HG03060 (cell line): ENCODE measurements at regions not wholly inside any gene's neighbourhood (a gene's known extent, or its start where the extent isn't known, plus 50 kb on each side); places are given as distances from the start of the nearest gene placed in this dataset.

ENCODE experiments used
- ATAC-seq: cut with Tn5 transposase; IDR thresholded peaks from one replicate; pipeline ENCODE4 v1.9.1; 2021; ENCODE audit warnings: low read depth, moderate number of reproducible peaks; ENCODE audit not compliant: unreplicated experiment

DNA sequence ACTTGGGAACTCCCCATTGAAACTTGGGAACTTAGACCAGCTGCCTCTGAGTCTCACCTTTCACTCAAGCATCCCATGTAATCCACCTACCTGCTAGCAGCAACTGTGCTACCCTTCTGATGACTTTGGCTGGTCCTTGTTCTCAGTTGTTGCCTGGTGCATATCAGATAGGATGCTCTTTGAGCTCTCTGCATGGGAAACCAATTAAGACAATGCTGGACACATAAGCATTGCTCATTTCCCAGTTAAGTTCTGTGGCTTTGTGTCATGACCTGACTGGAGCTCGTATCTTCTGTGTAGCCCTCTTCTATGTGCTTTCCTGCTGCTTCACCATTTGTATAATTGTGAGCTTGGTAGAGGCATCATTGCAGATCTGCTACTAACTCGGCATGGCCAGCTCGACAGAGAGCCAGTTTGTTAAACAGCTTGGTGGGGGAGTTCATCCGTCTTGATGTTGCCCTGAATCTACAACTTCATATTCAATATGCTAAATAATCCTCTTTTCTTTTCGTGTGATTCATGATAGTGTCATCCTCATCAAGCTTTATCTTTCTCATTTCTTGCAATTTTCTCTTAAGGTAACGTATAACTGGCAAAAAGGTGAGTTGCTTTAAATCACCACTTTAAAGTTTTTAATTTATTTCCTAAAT lies 447.5 kb upstream of the SLC14A2 start:
- ATAC-seq, result no peak

GRCh38 chr18:45168866-45169600 lies 446.2 kb upstream of the SLC14A2 start:
- no peak for ATAC-seq

- no peak for ATAC-seq
Measured at GRCh38 chr18:45169610-45170009, 445.7 kb upstream of the SLC14A2 start.

DNA sequence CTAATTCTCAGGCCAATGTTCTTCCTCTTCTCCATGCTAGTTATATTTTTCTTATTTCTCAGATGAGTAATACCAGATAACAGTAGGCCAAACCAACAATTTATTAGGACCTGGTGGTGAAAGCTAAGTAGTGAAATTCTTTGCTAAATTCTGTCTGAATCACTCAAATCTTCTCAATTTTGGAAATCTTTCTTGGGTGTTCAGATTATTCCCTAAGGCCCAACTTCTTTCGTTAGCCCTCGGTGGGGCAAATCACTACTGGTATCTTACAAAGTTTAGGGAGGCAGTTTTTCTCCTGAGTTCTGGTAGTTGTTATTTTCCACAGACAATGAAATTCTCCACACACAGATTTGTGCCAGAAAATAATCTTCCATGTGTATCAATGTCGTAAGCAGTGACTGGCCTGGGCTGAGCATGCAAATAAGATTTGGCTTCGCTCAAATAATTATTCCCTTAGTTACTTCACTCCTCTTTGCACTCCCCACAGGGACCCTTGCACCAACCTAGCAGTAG lies 443.5 kb upstream of the SLC14A2 start:
- ATAC-seq, result no peak

DNA sequence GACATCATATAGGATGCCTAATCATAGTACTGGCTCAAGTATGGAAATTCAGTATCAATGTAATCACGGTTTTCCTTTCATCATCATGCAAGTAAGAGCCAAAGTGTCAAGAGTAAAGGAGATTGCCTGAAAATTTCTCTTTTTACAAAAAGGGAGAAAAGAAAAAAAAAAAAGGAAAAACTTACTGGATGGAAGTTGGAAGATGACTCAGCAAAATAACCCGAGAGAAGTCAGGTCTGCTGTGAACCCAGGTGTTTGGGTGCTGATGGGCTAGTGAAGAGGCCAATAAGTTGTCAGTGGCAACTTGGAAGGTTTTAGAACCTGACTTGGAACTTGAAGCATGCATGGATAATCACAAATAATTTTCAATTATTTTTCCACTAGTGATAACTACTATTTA lies 441.9 kb upstream of the SLC14A2 start:
- no peak for ATAC-seq

DNA sequence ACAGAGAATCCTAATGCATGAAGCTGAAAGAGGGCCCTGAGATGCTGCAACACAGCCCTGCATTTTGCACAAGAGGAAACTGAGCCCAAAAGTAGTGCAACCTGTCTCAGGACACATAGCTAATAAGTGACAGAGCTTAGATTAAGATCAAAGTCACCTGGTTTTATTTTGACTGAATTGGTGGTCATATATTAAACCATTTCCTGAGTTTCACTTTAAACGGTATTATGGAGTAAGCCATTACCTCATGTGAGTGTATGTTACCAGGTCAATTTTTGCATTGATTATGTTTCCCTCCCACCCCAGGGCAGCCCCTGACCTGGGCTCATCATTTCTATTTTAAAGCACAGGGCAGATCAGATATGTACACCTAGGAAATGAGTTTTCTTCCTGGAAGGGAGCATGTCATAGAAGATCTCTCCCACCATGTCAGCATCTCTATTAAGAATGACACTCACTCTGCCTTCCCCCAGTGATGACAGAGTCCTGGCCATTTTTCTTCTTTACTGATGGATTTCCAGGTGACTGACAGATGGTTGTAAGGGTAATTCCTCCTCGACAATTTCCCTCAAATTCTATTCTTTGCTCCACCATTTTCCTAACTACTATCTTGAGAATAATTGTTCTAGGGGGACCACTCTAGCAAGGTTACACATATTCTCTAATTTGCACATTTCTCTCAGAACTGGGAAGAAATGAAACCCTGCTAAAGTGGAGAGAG lies 441.3 kb upstream of the SLC14A2 start:
- peak; percentile 77 for ATAC-seq

GRCh38 chr18:45174629-45175136 lies 440.6 kb upstream of the SLC14A2 start:
- no peak for ATAC-seq

DNA sequence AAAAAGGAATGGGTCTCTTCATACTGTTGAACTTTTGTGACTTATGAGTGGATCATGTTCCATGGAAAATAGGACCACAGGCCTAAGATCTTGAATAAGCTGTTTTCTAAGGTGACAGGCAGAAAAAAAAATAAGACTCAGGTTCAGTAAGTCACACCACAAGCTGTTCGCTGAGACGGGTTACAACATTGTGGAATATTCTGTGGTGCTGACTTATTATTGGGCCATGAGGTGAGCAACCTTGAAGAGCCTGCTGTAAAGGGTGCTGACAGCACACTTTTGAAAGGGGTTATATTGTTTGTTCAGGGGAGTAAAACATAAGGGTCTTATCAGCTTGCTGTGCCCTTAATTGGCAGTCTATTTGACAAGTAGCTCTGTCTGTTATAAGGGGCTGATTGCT lies 439.8 kb upstream of the SLC14A2 start:
- ATAC-seq, result no peak

- no peak for ATAC-seq
Measured at GRCh38 chr18:45186832-45187231, 428.4 kb upstream of the SLC14A2 start.

DNA sequence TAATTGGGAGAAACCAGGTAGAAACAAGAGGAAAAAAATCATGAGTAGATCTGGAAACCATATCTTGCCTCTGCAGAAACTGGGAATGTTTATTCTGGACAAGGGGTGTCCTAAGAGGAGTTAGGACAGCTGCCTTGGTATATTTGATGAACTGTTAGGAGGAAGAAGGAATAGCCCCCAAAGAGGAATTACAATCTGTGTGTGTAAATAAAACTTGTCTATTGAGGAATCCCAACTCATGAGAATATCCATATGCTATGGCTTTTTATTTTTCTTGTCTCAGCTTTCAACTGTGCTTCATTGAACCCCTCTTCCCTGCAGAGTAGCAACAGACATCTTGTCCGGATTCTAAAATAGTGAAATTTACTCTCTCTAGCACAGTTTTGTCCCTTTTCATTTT lies 423.5 kb upstream of the SLC14A2 start:
- no peak for ATAC-seq

DNA sequence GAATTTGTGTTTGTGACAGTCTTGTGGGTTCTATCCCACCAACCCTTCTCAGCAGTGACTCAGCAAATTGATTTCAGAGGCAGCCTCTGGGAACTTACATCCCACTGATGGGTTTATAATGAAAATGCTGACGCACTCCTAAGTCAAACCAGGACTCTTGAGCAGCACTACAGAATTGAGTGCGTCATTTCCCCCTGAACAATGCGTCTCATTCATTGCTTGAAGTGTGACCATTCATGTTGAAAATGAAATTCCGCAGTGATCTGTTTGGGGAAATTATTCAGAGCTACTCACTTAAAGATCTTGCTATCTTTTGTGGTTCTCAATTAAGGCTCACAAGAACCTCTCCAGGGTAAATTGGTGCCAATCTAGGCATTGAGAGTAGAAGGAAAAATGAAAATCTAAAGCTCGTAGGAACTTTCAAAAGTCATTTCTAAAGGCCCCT lies 417.7 kb upstream of the SLC14A2 start:
- ATAC-seq, result peak; percentile 99

- no peak for ATAC-seq
Measured at GRCh38 chr18:45198526-45198925, 416.8 kb upstream of the SLC14A2 start.

GRCh38 chr18:45201029-45201428 lies 414.2 kb upstream of the SLC14A2 start:
- ATAC-seq, result no peak

DNA sequence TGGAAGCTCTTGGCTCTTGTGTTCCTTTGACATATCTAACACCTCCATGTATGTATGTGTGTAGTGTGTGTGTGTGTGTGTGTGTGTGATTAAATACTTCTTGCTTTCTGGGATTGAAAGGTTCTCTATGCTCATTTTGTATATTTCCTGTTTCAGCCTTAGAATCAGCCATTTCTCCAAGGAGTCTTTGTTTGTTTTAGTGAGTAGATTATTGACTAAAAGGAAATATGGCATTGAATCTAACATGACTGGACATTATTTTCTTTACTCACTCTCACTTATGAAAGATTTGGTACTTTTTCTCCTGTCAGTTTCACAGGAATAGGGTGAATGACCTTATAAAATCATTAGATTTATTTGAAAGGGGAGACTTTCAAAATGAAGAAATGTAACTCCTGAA lies 413.8 kb upstream of the SLC14A2 start:
- ATAC-seq, result no peak

DNA sequence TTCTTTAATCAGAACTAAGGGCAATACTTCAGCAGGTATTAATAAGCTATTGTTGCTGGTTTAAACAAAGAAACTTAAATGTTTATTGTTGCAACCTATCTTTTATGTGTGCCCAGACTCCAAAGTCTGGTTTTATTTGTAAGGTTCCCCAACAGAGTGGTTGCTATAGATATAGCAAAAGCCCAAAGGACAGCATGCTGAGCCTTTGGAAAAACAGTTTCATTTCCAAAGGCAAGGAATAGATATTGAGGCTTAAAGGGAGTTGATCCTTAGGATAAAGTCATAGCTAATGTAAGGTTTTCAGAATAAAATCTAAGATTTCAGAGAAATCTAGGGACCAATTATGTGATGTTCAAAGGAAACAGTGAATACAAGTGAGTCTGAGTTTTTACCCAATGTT lies 413.2 kb upstream of the SLC14A2 start:
- ATAC-seq, result no peak

DNA sequence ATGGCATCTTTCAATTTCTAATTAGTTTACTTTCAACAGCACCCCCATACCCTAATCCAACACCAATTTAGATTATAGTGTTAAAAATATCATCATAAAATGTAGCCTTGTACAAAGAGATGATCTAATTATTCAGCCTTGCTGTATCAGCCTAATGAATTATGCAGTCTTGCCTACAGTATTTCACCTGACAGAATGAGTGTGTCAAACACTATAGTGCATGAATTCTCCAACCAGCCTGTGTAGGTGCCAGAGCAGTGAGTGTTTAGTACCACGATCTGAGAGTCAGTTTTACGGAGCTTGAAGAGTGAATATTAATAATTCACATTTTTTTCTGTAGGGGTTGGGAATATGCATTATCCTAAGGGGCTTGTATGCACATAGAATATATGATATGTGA lies 411.6 kb upstream of the SLC14A2 start:
- no peak for ATAC-seq

- ATAC-seq, result no peak
Measured at GRCh38 chr18:45207328-45207727, 407.9 kb upstream of the SLC14A2 start.

- ATAC-seq, result no peak
Measured at GRCh38 chr18:45208164-45208563, 407.1 kb upstream of the SLC14A2 start.

DNA sequence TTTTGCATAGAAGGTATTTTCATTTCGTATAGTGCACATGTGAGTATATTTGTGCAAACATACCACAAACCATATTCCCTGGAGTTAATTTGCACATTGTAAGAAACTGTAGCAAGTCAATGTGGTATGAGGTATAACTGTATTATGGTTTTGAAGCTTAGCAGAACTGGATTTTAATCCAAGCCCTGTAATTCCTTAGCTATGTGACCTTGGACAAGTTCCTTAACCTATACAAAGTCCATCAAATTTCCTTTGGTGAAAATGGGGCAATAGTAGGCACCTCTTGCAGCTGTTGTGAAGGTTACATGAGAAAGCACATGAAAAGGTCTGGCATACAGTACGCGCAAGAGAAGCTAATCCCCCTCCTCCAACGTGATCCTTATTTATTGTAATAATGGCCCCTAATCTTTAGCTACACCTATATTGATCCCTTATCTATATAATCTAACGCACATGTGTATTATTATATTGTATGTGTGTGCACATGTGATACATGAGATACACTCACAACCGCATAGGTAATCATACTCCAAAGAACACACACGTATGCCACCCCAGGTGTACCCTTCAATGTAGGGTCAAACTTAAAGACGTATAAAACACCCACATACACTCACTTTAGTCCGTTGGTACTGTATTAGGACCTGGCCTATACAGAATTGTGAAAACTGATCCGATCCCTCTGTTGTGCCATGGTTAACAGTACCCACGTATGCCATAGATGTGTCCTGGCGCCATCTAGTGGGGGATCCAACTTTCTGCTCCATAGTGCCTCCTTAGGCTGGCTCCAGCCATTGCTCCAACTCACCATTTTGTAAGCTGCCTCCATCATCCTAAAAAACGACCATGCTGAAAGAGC lies 402.9 kb upstream of the SLC14A2 start:
- peak; percentile 74 for ATAC-seq

- ATAC-seq, result no peak
Measured at GRCh38 chr18:45213040-45213333, 402.3 kb upstream of the SLC14A2 start.
